Calu3 (cell line): ENCODE measurements at regions not wholly inside any gene's neighbourhood (a gene's known extent, or its start where the extent isn't known, plus 50 kb on each side); places are given as distances from the start of the nearest gene placed in this dataset.

Source experiments
- BruUV-seq: library from RNA; stranded (reverse); fragments of 400-500 nt; replicated peaks from 2 replicates; lab custom pipeline; 2021; lab: Mats Ljungman, UMichigan
- CTCF ChIA-PET: fragments of 300-600 bp; sonication (Branson Sonifier 250); formaldehyde crosslinking; loops from one replicate; lab custom pipeline; 2022; ENCODE audit warnings: antibody characterized with exemption; lab: Charles Lee
- DNase-seq: peaks from one replicate; pipeline ENCODE4 v3.0.0; 2022
- H3K27ac Mint-ChIP-seq: one replicate; pipeline ENCODE4 v1.8.0; 2022; ENCODE audit warnings: mixed read lengths; ENCODE audit not compliant: unreplicated experiment
- H3K27me3 Mint-ChIP-seq: one replicate; pipeline ENCODE4 v1.8.0; 2022; ENCODE audit warnings: mixed read lengths; ENCODE audit not compliant: unreplicated experiment
- H3K36me3 Mint-ChIP-seq: one replicate; pipeline ENCODE4 v1.8.0; 2022; ENCODE audit warnings: mild to moderate bottlenecking, moderate library complexity, mixed read lengths; ENCODE audit not compliant: insufficient read depth, unreplicated experiment
- H3K4me1 Mint-ChIP-seq: one replicate; pipeline ENCODE4 v1.8.0; 2022; ENCODE audit warnings: mild to moderate bottlenecking, low read depth, mixed read lengths; ENCODE audit not compliant: unreplicated experiment
- H3K4me3 Mint-ChIP-seq: one replicate; pipeline ENCODE4 v1.8.0; 2022; ENCODE audit warnings: mild to moderate bottlenecking, low read depth, moderate library complexity, mixed read lengths; ENCODE audit not compliant: unreplicated experiment
- H3K9me3 Mint-ChIP-seq: one replicate; pipeline ENCODE4 v1.8.0; 2022; ENCODE audit warnings: low read depth, mixed read lengths; ENCODE audit not compliant: unreplicated experiment
- CTCF ChIP-seq: fragments of 200-600 bp; IDR thresholded peaks from one replicate; pipeline ENCODE4 v1.8.0; 2022; ENCODE audit warnings: antibody characterized with exemption; ENCODE audit not compliant: unreplicated experiment
- intact Hi-C: fragments of 100-400 bp; cut with micrococcal nuclease; formaldehyde crosslinking; loops from one replicate; pipeline ENCODE4 v1.10.0; 2022; ENCODE audit not compliant: unreplicated experiment

- no TSS peak for BruUV-seq
- CTCF ChIA-PET, result no interaction called here
- intact Hi-C loops, result no loop called here
- Mint-ChIP-seq H3K36me3 (no peaks in the 10 kb centered on the region), H3K27me3 (no peaks in the 10 kb centered on the region), H3K4me3 (no peak overlapping the region), H3K27ac (no peak overlapping the region), H3K9me3 (peaks cover 4% of the 10 kb centered on the region), H3K4me1 (no peaks in the 10 kb centered on the region)
- no peak for TF ChIP-seq CTCF
- no peak for DNase-seq
These were observed 111.0 kb upstream of the C1orf87 start for GRCh38 chr1:60184521-60184920.

- H3K4me1 Mint-ChIP-seq, result no peaks in the 10 kb centered on the region
- H3K36me3 Mint-ChIP-seq, result no peaks in the 10 kb centered on the region
- H3K9me3 Mint-ChIP-seq, result no peaks in the 10 kb centered on the region
- intact Hi-C loops, result no loop called here
- CTCF ChIA-PET, result no interaction called here
- no peak overlapping the region for H3K27ac Mint-ChIP-seq
- no peak for DNase-seq
- H3K27me3 Mint-ChIP-seq, result no peaks in the 10 kb centered on the region
- no peak for TF ChIP-seq CTCF
- H3K4me3 Mint-ChIP-seq, result no peak overlapping the region
- BruUV-seq, result no TSS peak
These were observed 100.3 kb upstream of the C1orf87 start for GRCh38 chr1:60173729-60174505.

- Mint-ChIP-seq H3K27me3 (no peaks in the 10 kb centered on the region), H3K27ac (no peak overlapping the region), H3K36me3 (no peaks in the 10 kb centered on the region), H3K9me3 (no peaks in the 10 kb centered on the region), H3K4me3 (no peak overlapping the region), H3K4me1 (no peaks in the 10 kb centered on the region)
- intact Hi-C loops, result no loop called here
- DNase-seq, result no peak
- no peak for TF ChIP-seq CTCF
- CTCF ChIA-PET, result no interaction called here
- no TSS peak for BruUV-seq
These were observed 99.4 kb upstream of the C1orf87 start for GRCh38 chr1:60173006-60173405.

GRCh38 chr1:60171801-60172200 is 98.2 kb upstream of the C1orf87 start:
- Mint-ChIP-seq H3K27ac (no peak overlapping the region), H3K9me3 (peaks cover 4% of the 10 kb centered on the region), H3K4me3 (no peak overlapping the region), H3K36me3 (no peaks in the 10 kb centered on the region), H3K4me1 (no peaks in the 10 kb centered on the region), H3K27me3 (no peaks in the 10 kb centered on the region)
- no peak for TF ChIP-seq CTCF
- no TSS peak for BruUV-seq
- CTCF ChIA-PET, result no interaction called here
- no peak for DNase-seq
- intact Hi-C loops, result no loop called here
